NCI-H2227 (cell line): ENCODE measurements at regions not wholly inside any gene's neighbourhood (a gene's known extent, or its start where the extent isn't known, plus 50 kb on each side); places are given as distances from the start of the nearest gene placed in this dataset.

Experiments used
- DNase-seq: peaks from one replicate; lab custom pipeline; 2025; ENCODE audit not compliant: unreplicated experiment; lab: John Stamatoyannopoulos, UW

DNA sequence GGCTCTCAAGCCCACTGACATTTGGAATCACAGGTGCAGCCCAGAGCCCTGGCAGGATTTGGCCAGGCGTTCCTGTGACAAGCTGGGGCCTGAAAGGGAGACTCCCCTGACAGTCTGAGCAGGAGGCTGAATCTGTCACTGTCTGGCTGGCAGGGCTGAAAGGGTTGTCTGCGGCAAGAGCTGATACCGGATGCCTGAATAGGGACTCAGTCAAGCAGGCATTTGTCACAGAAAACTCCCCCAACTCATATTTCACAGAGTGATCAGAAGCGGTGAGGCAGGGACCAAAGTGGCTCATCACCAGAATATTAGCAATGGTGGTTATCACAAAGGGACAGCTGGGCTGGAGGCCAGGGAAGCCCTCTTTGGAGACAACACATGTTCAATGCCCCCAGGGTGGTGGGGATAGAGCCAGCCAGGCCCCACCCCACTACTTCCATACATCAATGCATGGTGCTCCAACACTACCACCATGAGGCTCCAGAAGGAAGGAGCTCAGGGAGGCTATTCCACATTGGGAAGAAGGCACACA is 295.5 kb downstream of the DTWD2 start:
- DNase-seq: no peak

DNA sequence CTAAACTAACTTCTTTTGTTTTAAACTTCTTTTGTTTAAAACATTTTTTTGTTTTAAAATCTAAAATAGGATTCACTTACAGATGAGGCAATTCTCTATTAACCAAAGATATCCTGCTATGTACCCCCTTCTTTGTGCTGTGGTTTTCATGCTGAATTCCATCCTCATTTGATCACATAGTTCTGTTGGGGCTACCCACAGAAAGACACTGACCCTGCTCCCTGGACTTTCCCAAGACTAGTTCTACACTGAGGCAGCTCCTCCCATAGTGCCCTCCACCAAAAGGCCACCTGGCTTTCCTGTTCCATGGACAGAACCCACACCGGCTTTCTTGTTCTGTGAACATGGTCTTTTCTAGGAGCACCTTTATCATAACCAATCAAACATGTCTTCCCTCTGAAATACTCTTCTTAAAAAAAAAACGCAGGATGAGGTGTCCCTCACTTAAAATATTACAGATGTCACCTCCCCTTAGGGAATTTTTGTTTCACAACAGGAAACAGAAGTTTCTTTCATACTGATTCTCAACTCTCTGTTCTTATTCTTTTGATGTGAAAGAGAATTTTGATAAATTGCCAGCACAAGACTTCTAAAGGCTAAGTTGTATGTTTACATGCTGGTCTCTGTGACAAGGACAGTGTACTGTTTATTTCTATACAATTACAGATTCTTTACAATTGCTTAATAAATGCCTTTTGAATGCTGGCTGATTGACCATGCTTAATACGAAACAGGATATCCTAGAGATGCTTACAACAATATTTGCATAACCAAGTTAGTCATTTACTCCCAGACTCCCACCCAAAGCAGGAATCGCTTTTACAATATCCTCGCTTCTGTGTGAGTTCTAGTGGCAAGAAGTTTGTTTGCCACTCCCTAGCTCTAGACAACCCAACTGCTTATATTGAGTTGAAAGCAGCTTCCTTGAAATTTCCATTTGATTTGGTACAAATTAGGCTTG is 300.4 kb downstream of the DTWD2 start:
- DNase-seq: no peak

DNA sequence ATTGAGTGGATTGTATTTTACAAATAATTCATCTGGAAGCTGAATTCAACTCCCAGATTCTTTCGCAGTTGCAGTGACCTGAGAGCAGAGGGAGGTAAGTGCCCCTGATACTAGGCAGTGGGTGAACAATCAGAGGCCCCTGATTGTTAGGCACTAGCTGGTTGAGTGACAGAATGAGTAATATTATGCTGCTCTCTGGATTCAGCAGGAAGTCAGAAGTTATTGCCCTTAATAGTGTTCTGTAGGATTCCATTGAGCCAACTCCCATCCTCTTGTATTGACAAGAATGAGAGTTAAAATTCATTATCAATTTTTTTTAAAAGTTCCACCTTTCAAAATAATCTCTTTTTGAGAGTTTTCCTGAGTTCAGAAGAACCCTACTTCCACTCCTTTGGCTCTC is 301.2 kb downstream of the DTWD2 start:
- DNase-seq: no peak

DNA sequence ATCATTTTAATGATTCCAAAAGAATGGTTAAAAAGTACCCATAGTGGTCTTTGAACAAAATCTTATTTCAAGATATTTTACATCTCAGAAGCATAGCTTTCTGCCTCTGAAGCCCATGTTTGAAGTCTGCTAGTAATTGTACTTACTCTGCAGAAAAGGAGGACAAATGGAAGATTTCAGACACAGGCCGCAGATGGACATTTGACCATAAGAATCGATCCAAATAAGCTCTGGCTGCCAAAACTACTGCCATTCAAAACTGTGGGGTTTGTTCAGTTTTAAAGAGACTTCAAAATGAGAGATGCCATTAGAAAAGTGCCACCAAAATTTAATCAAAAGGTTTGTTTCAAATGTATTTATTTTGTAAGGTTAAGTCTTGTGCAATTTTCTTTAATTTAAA is 306.7 kb downstream of the DTWD2 start:
- DNase-seq: no peak

GRCh38 chr5:118679264-118679940 is 308.9 kb downstream of the DTWD2 start:
- DNase-seq: no peak

DNA sequence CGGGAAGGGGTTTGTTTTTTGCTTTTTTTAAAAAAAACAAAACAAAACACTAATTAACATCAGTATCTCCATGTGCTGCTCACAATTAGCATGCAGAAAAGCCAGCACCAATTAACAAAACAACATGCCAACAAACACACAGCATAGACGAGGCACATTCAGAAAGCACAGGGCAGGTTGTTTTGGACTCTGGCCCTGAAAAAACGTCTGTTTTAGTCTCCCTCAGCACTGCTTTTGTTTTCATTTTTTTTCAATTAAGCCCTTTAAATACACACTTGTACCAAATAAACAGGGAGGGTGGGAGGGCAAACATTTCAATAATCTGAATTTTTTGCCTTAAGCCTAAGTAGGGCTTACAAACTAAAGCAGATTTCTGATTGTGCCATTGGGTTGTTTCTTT is 309.6 kb downstream of the DTWD2 start:
- DNase-seq: no peak

DNA sequence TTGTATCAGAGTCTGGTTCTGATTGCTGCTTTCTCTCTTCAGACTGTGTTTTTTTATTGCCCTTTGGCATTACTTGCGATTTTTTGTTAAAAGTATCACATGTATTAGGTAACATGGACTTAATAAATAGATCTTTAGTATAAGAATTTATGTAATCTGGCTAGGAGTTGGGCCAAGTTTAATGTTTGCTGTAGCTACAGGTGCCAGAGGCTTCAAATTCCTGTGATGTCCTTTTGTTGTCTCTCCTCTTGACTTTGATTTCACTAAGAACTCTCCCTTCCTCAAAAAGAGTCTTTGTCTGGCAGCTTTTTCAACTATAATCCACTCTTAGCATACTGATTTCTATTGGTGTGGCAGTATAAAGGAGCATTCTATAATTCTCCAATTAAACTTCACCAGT is 313.1 kb downstream of the DTWD2 start:
- no peak for DNase-seq

DNA sequence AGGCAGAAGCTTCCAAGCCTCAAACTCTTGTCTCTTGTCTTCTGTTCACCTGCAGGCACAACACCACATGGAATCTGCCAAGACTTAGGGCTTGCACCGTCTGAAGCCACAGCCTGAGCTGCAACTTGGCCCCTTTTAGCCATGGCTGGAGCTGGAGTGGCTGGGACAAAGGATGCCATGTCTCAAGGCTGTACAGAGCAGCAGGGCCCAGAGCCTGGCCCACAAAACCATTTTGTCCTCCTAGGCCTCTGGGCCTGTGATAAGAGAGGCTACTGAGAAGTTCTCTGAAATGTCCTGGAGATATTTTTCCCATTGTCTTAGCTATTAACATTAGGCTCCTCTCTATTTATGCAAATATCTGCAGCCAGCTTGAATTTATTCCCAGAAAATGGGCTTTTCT is 330.8 kb downstream of the DTWD2 start:
- no peak for DNase-seq

- no peak for DNase-seq
Measured at GRCh38 chr5:118653872-118654271, 334.5 kb downstream of the DTWD2 start.

DNA sequence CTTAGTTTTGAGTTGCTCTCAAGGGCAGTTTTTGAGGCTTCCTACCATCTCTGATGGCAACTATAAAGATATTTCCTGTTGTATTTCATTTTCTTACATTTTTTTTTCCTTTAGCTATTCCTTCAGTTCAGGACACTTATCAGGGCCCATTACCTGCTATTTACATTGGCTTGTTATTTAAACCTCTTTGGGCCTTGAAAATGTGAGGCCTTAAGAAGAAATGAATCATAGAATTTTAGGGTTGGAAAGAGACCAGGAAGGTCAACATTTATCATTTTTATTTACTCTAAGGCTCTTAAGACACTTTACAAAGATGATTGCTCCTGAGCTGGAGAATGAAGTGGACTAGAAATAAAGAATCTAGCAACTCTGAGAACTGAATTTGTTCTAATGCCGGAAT is 335.2 kb downstream of the DTWD2 start:
- DNase-seq: no peak

GRCh38 chr5:118651002-118651401 is 337.3 kb downstream of the DTWD2 start:
- DNase-seq: no peak

GRCh38 chr5:118647587-118647986 is 340.8 kb downstream of the DTWD2 start:
- no peak for DNase-seq

GRCh38 chr5:118646917-118647316 is 341.4 kb downstream of the DTWD2 start:
- no peak for DNase-seq

- DNase-seq: no peak
Measured at GRCh38 chr5:118637947-118638670, 350.2 kb downstream of the DTWD2 start.

DNA sequence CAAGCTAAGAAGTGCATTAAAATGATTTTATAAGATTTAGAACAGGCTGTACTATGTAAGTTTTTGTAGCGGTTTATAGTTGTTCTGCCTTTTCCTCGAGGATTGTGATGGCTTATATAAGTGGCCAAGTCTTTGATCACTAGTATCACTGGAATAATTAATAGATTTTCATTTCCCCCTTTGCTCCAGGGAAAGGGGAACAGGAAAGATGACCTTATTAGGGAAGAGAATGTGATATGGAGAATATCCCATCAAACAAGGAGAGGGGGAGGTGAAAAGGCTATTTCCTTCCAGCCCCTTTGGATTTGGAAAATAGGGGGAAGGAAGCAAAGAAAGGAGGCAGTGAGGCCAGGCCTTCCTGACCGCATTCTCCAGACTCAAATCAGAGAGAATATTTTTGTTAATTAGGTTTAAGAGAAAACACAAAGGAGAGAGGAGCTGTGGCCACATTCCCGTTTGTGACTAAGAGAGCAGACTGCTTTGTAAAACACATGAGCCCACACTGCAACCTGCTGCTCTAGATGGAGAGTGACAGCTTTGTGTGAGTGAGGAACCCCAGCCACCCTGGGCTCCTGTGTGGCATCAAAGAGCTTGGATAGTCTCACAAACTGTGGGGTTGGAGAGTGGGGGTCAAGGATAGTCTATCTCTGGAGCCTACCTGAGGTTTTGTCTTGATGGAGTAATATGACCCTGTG is 359.5 kb downstream of the DTWD2 start:
- DNase-seq: no peak

- DNase-seq: no peak
Measured at GRCh38 chr5:118620233-118620632, 368.1 kb downstream of the DTWD2 start.

DNA sequence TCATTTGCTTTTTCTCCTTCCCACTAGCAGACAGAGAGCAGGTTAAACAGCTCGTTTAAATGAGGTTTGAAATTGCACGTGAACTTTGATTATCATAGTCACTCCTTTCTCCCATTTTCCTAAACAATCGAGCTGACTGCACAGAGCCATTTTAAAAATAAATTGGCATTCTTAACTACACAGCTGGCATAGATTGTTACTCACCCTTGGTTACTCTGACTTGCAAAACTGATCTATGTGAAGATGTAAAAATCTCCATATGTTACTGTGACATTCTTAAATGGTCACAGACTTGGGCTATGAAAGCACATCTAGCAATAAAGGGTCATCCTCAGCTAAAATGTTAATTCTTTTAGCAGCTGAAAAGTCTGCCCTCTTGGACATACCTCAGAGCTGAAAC is 368.5 kb downstream of the DTWD2 start:
- no peak for DNase-seq

DNA sequence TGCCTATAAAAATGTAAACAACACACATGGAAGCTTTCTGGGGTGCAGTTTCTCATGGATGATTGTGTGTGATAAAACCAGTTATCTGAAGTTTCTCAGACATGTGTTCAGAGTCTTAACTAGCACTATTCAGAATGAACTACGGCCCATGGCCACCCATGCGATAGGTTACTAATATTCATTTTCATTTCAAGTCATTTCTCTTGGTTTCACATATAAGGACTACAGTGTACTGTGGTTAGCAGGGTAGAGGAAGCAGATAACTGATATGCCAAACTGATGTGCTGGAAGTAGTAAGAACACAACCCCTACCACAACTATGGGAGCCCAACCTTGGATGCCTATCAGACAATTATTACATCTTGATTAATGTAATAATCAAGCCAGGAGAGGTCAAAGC is 372.1 kb downstream of the DTWD2 start:
- DNase-seq: no peak

DNA sequence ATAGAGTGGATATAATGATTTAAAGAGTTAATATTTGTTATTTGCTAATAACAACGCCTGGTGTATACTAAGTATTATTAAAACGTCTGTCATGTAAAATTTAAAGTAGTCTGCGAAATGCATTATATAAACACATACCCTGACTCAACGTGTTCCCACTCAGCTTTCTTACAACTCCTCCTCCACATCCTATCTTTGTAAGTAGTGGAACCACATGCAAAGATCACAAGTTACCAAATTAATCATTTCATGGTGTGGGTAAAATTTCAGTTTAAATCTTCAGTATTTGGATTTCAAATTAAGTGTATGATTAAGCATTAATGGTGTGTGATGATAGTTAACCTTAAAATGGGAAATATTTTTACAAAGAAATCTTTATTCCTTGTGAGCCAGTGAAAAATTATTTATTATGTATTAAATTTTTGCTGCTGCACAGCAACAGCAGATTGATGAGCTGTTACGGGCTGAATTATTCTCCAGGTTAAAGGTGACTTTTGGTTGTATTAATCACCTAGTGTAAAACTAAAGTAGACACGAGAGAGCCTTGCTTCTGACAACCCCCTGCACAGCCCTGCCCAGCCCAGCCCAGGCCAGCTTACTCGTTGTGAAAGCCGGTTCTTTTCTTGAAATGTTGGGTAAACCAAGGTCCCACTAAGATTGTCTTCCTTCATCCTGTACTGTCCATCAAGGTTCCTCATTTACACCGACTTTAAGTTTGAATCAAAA is 373.5 kb downstream of the DTWD2 start:
- no peak for DNase-seq

DNA sequence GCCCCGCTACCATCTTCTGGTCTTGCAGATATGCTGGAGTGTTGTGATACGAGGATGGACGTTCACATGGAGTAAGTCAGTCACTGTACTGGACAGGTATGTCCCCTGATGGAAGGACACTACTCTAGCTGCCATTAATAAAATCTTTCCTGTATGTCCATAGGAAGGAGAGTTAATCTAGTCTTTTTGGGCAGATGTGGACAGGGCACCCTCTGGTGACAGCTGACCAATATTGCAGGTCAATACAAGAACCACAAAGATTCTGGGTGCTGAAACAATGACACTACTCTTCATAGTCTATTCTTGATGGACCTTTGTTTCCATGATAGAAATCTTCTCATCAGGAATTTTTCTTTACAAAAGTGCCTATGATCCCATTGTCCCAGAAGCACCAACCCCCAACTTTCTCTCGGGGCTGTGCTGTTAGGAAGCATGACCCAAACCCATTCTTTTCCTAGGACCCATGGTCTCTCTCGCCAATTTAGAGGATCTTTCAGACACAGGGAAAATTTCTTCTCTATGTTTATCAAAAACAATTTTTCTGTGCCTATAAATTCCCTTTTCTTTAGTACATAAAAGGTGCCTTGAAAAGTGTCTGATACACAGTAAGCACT is 376.9 kb downstream of the DTWD2 start:
- no peak for DNase-seq
